PC-3 (cell line): ENCODE measurements at regions not wholly inside any gene's neighbourhood (a gene's known extent, or its start where the extent isn't known, plus 50 kb on each side); places are given as distances from the start of the nearest gene placed in this dataset.

Experiments used
- EZH2 ChIP-seq: fragments of 300-600 bp; sonication (generic); IDR thresholded peaks from one replicate; pipeline ENCODE4 v1.6.1; 2017; ENCODE audit warnings: antibody characterized with exemption, mild to moderate bottlenecking, low read length; ENCODE audit not compliant: unreplicated experiment
- EZH2phosphoT487 ChIP-seq: fragments of 300-600 bp; sonication (generic); IDR thresholded peaks from 2 replicates; pipeline ENCODE4 v1.6.1; 2018; ENCODE audit warnings: mild to moderate bottlenecking, antibody characterized with exemption, low read length, borderline replicate concordance
- TF ChIP-seq, protein P1 (sequence below): fragments of 300-600 bp; sonication (generic); conservative IDR thresholded peaks from 2 replicates; pipeline ENCODE4 v1.5.1; 2017; ENCODE audit warnings: antibody characterized with exemption, low read depth, mild to moderate bottlenecking, low read length

DNA sequence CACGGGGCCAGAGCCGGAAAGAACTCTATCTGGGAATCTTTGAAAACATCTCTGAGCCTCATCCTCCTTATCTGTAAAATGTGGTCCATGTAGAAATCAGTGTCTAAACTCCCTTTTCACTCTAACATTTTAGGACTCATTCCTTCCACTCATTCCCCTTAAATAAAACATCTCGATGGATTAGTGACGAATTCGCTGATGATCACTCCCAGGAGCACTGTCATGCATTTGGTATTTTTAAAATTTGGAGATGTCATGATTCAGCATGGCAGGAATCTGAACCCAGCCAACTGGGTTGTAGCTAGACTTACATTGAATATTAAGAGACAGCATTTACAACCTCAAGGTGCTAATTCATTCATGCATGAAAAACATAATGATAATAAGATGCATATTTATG lies 88.1 kb downstream of the SPANXN3 start:
- TF ChIP-seq, protein P1, sequence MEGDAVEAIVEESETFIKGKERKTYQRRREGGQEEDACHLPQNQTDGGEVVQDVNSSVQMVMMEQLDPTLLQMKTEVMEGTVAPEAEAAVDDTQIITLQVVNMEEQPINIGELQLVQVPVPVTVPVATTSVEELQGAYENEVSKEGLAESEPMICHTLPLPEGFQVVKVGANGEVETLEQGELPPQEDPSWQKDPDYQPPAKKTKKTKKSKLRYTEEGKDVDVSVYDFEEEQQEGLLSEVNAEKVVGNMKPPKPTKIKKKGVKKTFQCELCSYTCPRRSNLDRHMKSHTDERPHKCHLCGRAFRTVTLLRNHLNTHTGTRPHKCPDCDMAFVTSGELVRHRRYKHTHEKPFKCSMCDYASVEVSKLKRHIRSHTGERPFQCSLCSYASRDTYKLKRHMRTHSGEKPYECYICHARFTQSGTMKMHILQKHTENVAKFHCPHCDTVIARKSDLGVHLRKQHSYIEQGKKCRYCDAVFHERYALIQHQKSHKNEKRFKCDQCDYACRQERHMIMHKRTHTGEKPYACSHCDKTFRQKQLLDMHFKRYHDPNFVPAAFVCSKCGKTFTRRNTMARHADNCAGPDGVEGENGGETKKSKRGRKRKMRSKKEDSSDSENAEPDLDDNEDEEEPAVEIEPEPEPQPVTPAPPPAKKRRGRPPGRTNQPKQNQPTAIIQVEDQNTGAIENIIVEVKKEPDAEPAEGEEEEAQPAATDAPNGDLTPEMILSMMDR, result no peak
- TF ChIP-seq EZH2 (no peak), EZH2phosphoT487 (no peak)
